Type B pancreatic cell (in vitro differentiated cells): ENCODE measurements at regions not wholly inside any gene's neighbourhood (a gene's known extent, or its start where the extent isn't known, plus 50 kb on each side); places are given as distances from the start of the nearest gene placed in this dataset.

Experiments
- DNase-seq: peaks from one replicate; pipeline ENCODE4 v3.0.0; 2021; ENCODE audit warnings: mixed read lengths; ENCODE audit not compliant: unreplicated experiment; ENCODE audit errors: extremely low spot score
- H3K27ac Mint-ChIP-seq: 2 replicates; pipeline ENCODE4 v1.8.0; 2021; ENCODE audit warnings: mild to moderate bottlenecking, mixed read lengths
- H3K27me3 Mint-ChIP-seq: 2 replicates; pipeline ENCODE4 v1.8.0; 2021; ENCODE audit warnings: mixed read lengths
- H3K36me3 Mint-ChIP-seq: 2 replicates; pipeline ENCODE4 v1.8.0; 2021; ENCODE audit warnings: mixed read lengths
- H3K4me1 Mint-ChIP-seq: one replicate; pipeline ENCODE4 v1.8.0; 2021; ENCODE audit warnings: mixed read lengths; ENCODE audit not compliant: unreplicated experiment
- H3K4me3 Mint-ChIP-seq: 2 replicates; pipeline ENCODE4 v1.8.0; 2021; ENCODE audit warnings: mild to moderate bottlenecking, mixed read lengths
- H3K9me3 Mint-ChIP-seq: 2 replicates; pipeline ENCODE4 v1.8.0; 2021; ENCODE audit warnings: mixed read lengths
- TF ChIP-seq, protein P1 (sequence below): fragments of 200-600 bp; sonication (generic); conservative IDR thresholded peaks from 2 replicates; pipeline ENCODE4 v1.5.0; 2021; ENCODE audit warnings: antibody characterized with exemption, mild to moderate bottlenecking

DNA sequence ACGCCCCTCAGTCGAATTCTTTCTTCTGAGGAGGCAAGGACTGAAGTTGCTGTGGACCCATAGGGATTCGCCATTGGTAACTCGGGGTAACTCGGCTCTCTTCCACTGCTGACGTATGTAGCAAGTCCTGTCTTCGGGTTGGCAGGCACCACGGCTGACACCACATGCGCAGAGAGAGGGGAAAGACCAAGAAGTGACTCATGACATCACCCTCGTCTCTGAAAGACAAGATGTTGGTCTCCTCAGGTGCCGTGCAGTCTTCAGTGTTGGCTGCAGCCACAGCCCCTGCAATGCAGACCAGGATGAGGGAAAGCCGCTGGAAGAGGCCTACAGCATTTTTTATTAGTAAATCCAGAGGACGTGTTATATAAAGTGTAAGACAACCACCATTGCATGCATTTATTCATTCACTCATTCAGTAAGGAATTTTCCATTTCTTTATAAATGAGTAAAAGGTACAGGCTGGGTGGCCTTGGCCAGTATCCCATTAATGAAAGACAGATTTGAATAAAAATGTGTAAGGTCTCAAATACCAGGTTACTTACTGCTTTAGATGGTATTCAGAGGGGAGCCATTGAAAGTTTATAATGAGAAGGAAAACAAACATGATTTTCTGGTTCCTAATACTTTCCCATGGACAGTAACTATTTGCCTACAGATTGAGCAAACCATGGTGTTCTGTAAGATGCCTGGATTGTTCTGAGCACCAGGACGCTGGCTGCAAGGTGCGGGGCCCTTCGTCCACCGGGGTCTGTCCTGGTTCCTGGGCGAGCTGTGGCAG lies 50.7 kb upstream of the IRF2BP2 start:
- DNase-seq = no peak
- H3K9me3 Mint-ChIP-seq = peaks cover 9% of the 10 kb centered on the region
- TF ChIP-seq, protein P1, sequence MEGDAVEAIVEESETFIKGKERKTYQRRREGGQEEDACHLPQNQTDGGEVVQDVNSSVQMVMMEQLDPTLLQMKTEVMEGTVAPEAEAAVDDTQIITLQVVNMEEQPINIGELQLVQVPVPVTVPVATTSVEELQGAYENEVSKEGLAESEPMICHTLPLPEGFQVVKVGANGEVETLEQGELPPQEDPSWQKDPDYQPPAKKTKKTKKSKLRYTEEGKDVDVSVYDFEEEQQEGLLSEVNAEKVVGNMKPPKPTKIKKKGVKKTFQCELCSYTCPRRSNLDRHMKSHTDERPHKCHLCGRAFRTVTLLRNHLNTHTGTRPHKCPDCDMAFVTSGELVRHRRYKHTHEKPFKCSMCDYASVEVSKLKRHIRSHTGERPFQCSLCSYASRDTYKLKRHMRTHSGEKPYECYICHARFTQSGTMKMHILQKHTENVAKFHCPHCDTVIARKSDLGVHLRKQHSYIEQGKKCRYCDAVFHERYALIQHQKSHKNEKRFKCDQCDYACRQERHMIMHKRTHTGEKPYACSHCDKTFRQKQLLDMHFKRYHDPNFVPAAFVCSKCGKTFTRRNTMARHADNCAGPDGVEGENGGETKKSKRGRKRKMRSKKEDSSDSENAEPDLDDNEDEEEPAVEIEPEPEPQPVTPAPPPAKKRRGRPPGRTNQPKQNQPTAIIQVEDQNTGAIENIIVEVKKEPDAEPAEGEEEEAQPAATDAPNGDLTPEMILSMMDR = no peak
- peak overlapping the region; percentile 59 for H3K27ac Mint-ChIP-seq
- H3K27me3 Mint-ChIP-seq = no peaks in the 10 kb centered on the region
- peaks cover 23% of the 10 kb centered on the region for H3K4me1 Mint-ChIP-seq
- no peaks in the 10 kb centered on the region for H3K36me3 Mint-ChIP-seq
- H3K4me3 Mint-ChIP-seq = no peak overlapping the region
